ENCODE measurements at regions not wholly inside any gene's neighbourhood (a gene's known extent, or its start where the extent isn't known, plus 50 kb on each side); places are given as distances from the start of the nearest gene placed in this dataset.

- DNase-seq = no peak
Observed at GRCh38 chr10:125513429-125514182, 169.4 kb downstream of the TEX36 start.

- DNase-seq = no peak
Observed at GRCh38 chr10:125510998-125511397, 172.0 kb downstream of the TEX36 start.

- no peak for DNase-seq
Observed at GRCh38 chr10:125505648-125506047, 177.3 kb downstream of the TEX36 start.

GRCh38 chr10:125502276-125502675 is 180.7 kb downstream of the TEX36 start:
- no peak for DNase-seq

- DNase-seq = no peak
Observed at GRCh38 chr10:125495386-125495785, 187.6 kb downstream of the TEX36 start.

- no peak for DNase-seq
Observed at GRCh38 chr10:125494651-125495239, 188.2 kb downstream of the TEX36 start.

GRCh38 chr10:125491381-125491780 is 191.6 kb downstream of the TEX36 start:
- DNase-seq = no peak

- no peak for DNase-seq
Observed at GRCh38 chr10:125489731-125490130, 193.2 kb downstream of the TEX36 start.

- DNase-seq = no peak
Observed at GRCh38 chr10:125485665-125486064, 197.3 kb downstream of the TEX36 start.

- no peak for DNase-seq
Observed at GRCh38 chr10:125484035-125484732, 198.8 kb downstream of the TEX36 start.

GRCh38 chr10:125482637-125483036 is 200.3 kb downstream of the TEX36 start:
- no peak for DNase-seq

GRCh38 chr10:125482108-125482507 is 200.9 kb downstream of the TEX36 start:
- DNase-seq = no peak

- no peak for DNase-seq
Observed at GRCh38 chr10:125479059-125479458, 203.9 kb downstream of the TEX36 start.

- DNase-seq = no peak
Observed at GRCh38 chr10:125475815-125476214, 207.1 kb downstream of the TEX36 start.

- no peak for DNase-seq
Observed at GRCh38 chr10:125473143-125473793, 209.7 kb downstream of the TEX36 start.

GRCh38 chr10:125472010-125472607 is 210.9 kb downstream of the TEX36 start:
- DNase-seq = no peak

- no peak for DNase-seq
Observed at GRCh38 chr10:125468278-125468677, 214.7 kb downstream of the TEX36 start.

- DNase-seq = no peak
Observed at GRCh38 chr10:125466685-125467084, 216.3 kb downstream of the TEX36 start.

- DNase-seq = no peak
Observed at GRCh38 chr10:125462845-125463244, 220.1 kb downstream of the TEX36 start.

GRCh38 chr10:125460326-125460725 is 222.6 kb downstream of the TEX36 start:
- no peak for DNase-seq

- no peak for DNase-seq
Observed at GRCh38 chr10:125457406-125457805, 225.6 kb downstream of the TEX36 start.

- DNase-seq = no peak
Observed at GRCh38 chr10:125455855-125456254, 227.1 kb downstream of the TEX36 start.

- no peak for DNase-seq
Observed at GRCh38 chr10:125455431-125455830, 227.5 kb downstream of the TEX36 start.
